ENCODE measurements at regions not wholly inside any gene's neighbourhood (a gene's known extent, or its start where the extent isn't known, plus 50 kb on each side); places are given as distances from the start of the nearest gene placed in this dataset.

DNA sequence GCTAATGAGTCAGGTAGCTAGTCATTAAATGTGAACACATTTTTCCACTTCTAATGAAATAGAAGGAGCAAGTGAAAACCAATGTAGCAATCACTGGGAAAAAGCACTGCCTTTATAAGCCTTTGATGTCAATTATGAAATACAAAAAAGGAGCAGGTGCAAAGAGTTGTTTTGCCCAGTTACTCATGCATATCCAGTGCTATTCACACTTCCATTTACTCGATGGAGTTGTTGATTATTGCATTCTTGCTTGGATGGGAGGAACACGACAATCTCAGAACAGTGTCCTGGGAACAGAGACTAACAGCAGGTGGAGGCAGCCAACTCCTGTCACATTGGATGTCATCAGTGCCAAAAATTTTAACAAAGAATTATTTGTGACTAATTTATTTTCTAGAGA lies 372.5 kb downstream of the CBLN2 start:
- Histone ChIP-seq H3K4me1 (no peaks in the 10 kb centered on the region), H3K4me3 (no peak overlapping the region), H3K27ac (no peak overlapping the region), H3K27me3 (no peaks in the 10 kb centered on the region), H3K9me3 (no peaks in the 10 kb centered on the region), H3K36me3 (no peaks in the 10 kb centered on the region)
- no peak for DNase-seq (ENCODE audit: low spot score in 2 of 2)
- TF ChIP-seq EP300 (IDR thresholded peaks at IDR 0.05): no peak
- TF ChIP-seq POLR2A (IDR thresholded peaks at IDR 0.05): no peak
- TF ChIP-seq, protein P1, sequence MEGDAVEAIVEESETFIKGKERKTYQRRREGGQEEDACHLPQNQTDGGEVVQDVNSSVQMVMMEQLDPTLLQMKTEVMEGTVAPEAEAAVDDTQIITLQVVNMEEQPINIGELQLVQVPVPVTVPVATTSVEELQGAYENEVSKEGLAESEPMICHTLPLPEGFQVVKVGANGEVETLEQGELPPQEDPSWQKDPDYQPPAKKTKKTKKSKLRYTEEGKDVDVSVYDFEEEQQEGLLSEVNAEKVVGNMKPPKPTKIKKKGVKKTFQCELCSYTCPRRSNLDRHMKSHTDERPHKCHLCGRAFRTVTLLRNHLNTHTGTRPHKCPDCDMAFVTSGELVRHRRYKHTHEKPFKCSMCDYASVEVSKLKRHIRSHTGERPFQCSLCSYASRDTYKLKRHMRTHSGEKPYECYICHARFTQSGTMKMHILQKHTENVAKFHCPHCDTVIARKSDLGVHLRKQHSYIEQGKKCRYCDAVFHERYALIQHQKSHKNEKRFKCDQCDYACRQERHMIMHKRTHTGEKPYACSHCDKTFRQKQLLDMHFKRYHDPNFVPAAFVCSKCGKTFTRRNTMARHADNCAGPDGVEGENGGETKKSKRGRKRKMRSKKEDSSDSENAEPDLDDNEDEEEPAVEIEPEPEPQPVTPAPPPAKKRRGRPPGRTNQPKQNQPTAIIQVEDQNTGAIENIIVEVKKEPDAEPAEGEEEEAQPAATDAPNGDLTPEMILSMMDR (IDR thresholded peaks at IDR 0.05): no peak
- TF ChIP-seq POLR2AphosphoS5 (IDR thresholded peaks at IDR 0.05): no peak
- 50% methylated on average over 2 of the region's 2 CpGs for WGBS

- Histone ChIP-seq H3K27me3 (no peaks in the 10 kb centered on the region), H3K4me1 (no peaks in the 10 kb centered on the region), H3K27ac (no peak overlapping the region), H3K9me3 (no peaks in the 10 kb centered on the region), H3K36me3 (no peaks in the 10 kb centered on the region), H3K4me3 (no peak overlapping the region)
- no peak for DNase-seq (ENCODE audit: low spot score in 2 of 2)
- TF ChIP-seq POLR2AphosphoS5 (IDR thresholded peaks at IDR 0.05) (no peak), EP300 (IDR thresholded peaks at IDR 0.05) (no peak), POLR2A (IDR thresholded peaks at IDR 0.05) (no peak)
- TF ChIP-seq, protein P1 (IDR thresholded peaks at IDR 0.05): no peak
- 36% methylated on average over 1 of the region's 1 CpG for WGBS
Measured at GRCh38 chr18:72161691-72162090, 382.5 kb downstream of the CBLN2 start.

GRCh38 chr18:72160510-72161445 lies 383.4 kb downstream of the CBLN2 start:
- WGBS: 45% methylated on average over 5 of the region's 5 CpGs
- no peak overlapping the region for H3K4me3 ChIP-seq

GRCh38 chr18:72155327-72155726 lies 388.8 kb downstream of the CBLN2 start:
- no peak for DNase-seq (ENCODE audit: low spot score in 2 of 2)
- 36% methylated on average over 5 of the region's 5 CpGs for WGBS
- H3K27me3 ChIP-seq: no peaks in the 10 kb centered on the region

More at GRCh38 chr18:72160510-72161445, 383.4 kb downstream of the CBLN2 start:
- no peaks in the 10 kb centered on the region for H3K4me1 ChIP-seq
- no peaks in the 10 kb centered on the region for H3K36me3 ChIP-seq
- H3K27me3 ChIP-seq: no peaks in the 10 kb centered on the region
- no peak for DNase-seq (ENCODE audit: low spot score in 2 of 2)
- TF ChIP-seq EP300 (IDR thresholded peaks at IDR 0.05): no peak
- no peak for TF ChIP-seq POLR2AphosphoS5 (IDR thresholded peaks at IDR 0.05)
- TF ChIP-seq POLR2A (IDR thresholded peaks at IDR 0.05): no peak
- TF ChIP-seq, protein P1 (IDR thresholded peaks at IDR 0.05): no peak
- H3K27ac ChIP-seq: no peak overlapping the region
- no peaks in the 10 kb centered on the region for H3K9me3 ChIP-seq

GRCh38 chr18:72154926-72155325 lies 389.2 kb downstream of the CBLN2 start:
- TF ChIP-seq EP300 (IDR thresholded peaks at IDR 0.05) (no peak), POLR2AphosphoS5 (IDR thresholded peaks at IDR 0.05) (no peak), POLR2A (IDR thresholded peaks at IDR 0.05) (no peak)
- TF ChIP-seq, protein P1 (IDR thresholded peaks at IDR 0.05): no peak
- WGBS: 61% methylated on average over 2 of the region's 2 CpGs

More at GRCh38 chr18:72155327-72155726, 388.8 kb downstream of the CBLN2 start:
- Histone ChIP-seq H3K4me3 (no peak overlapping the region), H3K27ac (no peak overlapping the region), H3K9me3 (no peaks in the 10 kb centered on the region), H3K4me1 (peaks cover 2% of the 10 kb centered on the region), H3K36me3 (no peaks in the 10 kb centered on the region)
- TF ChIP-seq POLR2A (IDR thresholded peaks at IDR 0.05): no peak
- no peak for TF ChIP-seq POLR2AphosphoS5 (IDR thresholded peaks at IDR 0.05)
- TF ChIP-seq, protein P1 (IDR thresholded peaks at IDR 0.05): no peak

More at GRCh38 chr18:72154926-72155325, 389.2 kb downstream of the CBLN2 start:
- peaks cover 2% of the 10 kb centered on the region for H3K4me1 ChIP-seq
- H3K27me3 ChIP-seq: no peaks in the 10 kb centered on the region
- H3K9me3 ChIP-seq: no peaks in the 10 kb centered on the region
- no peak overlapping the region for H3K4me3 ChIP-seq
- no peak for DNase-seq (ENCODE audit: low spot score in 2 of 2)
- H3K27ac ChIP-seq: no peak overlapping the region
- H3K36me3 ChIP-seq: no peaks in the 10 kb centered on the region

Data from suprapubic skin (tissue), 4 donors.